Astrocyte (in vitro differentiated cells and primary cell): ENCODE measurements at regions not wholly inside any gene's neighbourhood (a gene's known extent, or its start where the extent isn't known, plus 50 kb on each side); places are given as distances from the start of the nearest gene placed in this dataset.
A peak's percentile ranks its signal among the peaks of the same experiment; 100 is the strongest.
"Not testable (repeated sequence)": the region's sequence is repeated elsewhere in the genome, so short reads cannot be mapped to it uniquely, and the experiment has no call there.

Experiments used
- DNase-seq: peaks from one replicate; pipeline ENCODE4 v3.0.0-alpha.2; 2010; ENCODE audit warnings: low read depth
- FAIRE-seq: peaks from 2 replicates; lab custom pipeline; 2011; peaks lifted over from hg19 to GRCh38; lab: Jason Lieb, UNC
- H2AFZ ChIP-seq: 2 replicates; pipeline ENCODE4 v1.6.0; 2012; ENCODE audit warnings: low read depth, low read length, inconsistent platforms
- H3K27ac ChIP-seq: 2 replicates; pipeline ENCODE4 v1.5.1; 2011; ENCODE audit warnings: low read depth, low read length, inconsistent platforms
- H3K27me3 ChIP-seq: 2 replicates; pipeline ENCODE4 v1.6.0; 2011; ENCODE audit warnings: low read length, inconsistent platforms; ENCODE audit not compliant: insufficient read depth
- H3K36me3 ChIP-seq: 2 replicates; pipeline ENCODE4 v1.5.1; 2011; ENCODE audit warnings: low read length, inconsistent platforms; ENCODE audit not compliant: insufficient read depth
- H3K4me1 ChIP-seq: 2 replicates; pipeline ENCODE4 v1.5.1; 2011; ENCODE audit warnings: low read length, inconsistent platforms; ENCODE audit not compliant: insufficient read depth
- H3K4me2 ChIP-seq: 2 replicates; pipeline ENCODE4 v1.6.0; 2012; ENCODE audit warnings: low read length, inconsistent platforms
- H3K4me3 ChIP-seq: 2 replicates; pipeline ENCODE4 v1.5.1; 2011; ENCODE audit warnings: low read depth, mild to moderate bottlenecking, low read length, inconsistent platforms; ENCODE audit not compliant: insufficient read depth
- H3K79me2 ChIP-seq: 2 replicates; pipeline ENCODE4 v1.6.0; 2012; ENCODE audit warnings: mild to moderate bottlenecking, low read length, inconsistent platforms; ENCODE audit not compliant: insufficient read depth
- H3K9ac ChIP-seq: 2 replicates; pipeline ENCODE4 v1.6.0; 2012; ENCODE audit warnings: mild to moderate bottlenecking, low read length, inconsistent platforms
- H3K9me3 ChIP-seq: 2 replicates; pipeline ENCODE4 v1.5.1; 2012; ENCODE audit warnings: low read depth, mild to moderate bottlenecking, low read length, inconsistent platforms; ENCODE audit not compliant: insufficient read depth
- H4K20me1 ChIP-seq: 2 replicates; pipeline ENCODE4 v1.6.0; 2012; ENCODE audit warnings: low read length, inconsistent platforms; ENCODE audit not compliant: insufficient read depth
- H3K27ac Mint-ChIP-seq: one replicate; pipeline ENCODE4 v1.8.0; 2021; ENCODE audit warnings: mild to moderate bottlenecking, mixed read lengths; ENCODE audit not compliant: unreplicated experiment
- H3K27me3 Mint-ChIP-seq: one replicate; pipeline ENCODE4 v1.8.0; 2021; ENCODE audit warnings: low read depth, mixed read lengths; ENCODE audit not compliant: unreplicated experiment
- H3K36me3 Mint-ChIP-seq: one replicate; pipeline ENCODE4 v1.8.0; 2021; ENCODE audit warnings: low read depth, mixed read lengths; ENCODE audit not compliant: unreplicated experiment
- H3K4me1 Mint-ChIP-seq: one replicate; pipeline ENCODE4 v1.8.0; 2021; ENCODE audit warnings: low read depth, mixed read lengths; ENCODE audit not compliant: unreplicated experiment
- H3K4me3 Mint-ChIP-seq: one replicate; pipeline ENCODE4 v1.8.0; 2021; ENCODE audit warnings: mild to moderate bottlenecking, moderate library complexity, mixed read lengths; ENCODE audit not compliant: unreplicated experiment
- H3K9me3 Mint-ChIP-seq: one replicate; pipeline ENCODE4 v1.8.0; 2021; ENCODE audit warnings: mild to moderate bottlenecking, mixed read lengths; ENCODE audit not compliant: unreplicated experiment
- EZH2 ChIP-seq: IDR thresholded peaks from 2 replicates; pipeline ENCODE4 v1.6.1; 2012; ENCODE audit warnings: mild to moderate bottlenecking, low read length, inconsistent platforms; ENCODE audit not compliant: insufficient read depth
- TF ChIP-seq, protein P1 (sequence below): IDR thresholded peaks from 2 replicates; pipeline ENCODE4 v1.5.1; 2011; ENCODE audit warnings: low read depth, mild to moderate bottlenecking, inconsistent platforms, low read length, moderate library complexity; ENCODE audit not compliant: insufficient read depth

DNA sequence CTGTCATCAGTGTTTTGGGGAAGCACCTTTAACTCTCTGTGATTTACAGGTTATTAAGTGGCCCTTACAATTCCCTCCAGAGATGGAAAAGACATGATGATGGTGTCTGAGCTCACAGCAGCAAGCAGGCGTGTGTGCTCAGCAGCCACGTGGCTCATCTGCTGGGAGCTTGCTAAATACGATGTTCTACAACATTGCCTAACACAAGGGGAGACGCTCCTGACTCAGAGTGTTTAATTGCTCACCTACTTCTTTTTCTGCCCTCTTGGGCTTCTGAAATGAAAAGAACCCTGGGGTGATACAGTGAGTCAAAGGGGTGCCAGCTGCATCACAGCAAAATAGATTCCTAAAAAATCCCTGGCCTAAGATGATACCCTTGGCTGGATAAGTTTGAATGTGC, 56.2 kb upstream of the SAMD11 start:
- H4K20me1 ChIP-seq, H3K79me2 ChIP-seq, H3K36me3 Mint-ChIP-seq, H3K9me3 ChIP-seq, H3K4me1 ChIP-seq, H3K27ac ChIP-seq, H2AFZ ChIP-seq, H3K4me3 Mint-ChIP-seq, H3K36me3 ChIP-seq, H3K9me3 Mint-ChIP-seq, H3K4me2 ChIP-seq, H3K4me1 Mint-ChIP-seq, FAIRE-seq, H3K9ac ChIP-seq, H3K4me3 ChIP-seq, DNase-seq: not testable (repeated sequence)
- H3K27me3 Mint-ChIP-seq, result peaks cover 60% of the 10 kb centered on the region
- peaks cover 14% of the 10 kb centered on the region for H3K27me3 ChIP-seq
- peak overlapping the region; percentile 41 for H3K27ac Mint-ChIP-seq

DNA sequence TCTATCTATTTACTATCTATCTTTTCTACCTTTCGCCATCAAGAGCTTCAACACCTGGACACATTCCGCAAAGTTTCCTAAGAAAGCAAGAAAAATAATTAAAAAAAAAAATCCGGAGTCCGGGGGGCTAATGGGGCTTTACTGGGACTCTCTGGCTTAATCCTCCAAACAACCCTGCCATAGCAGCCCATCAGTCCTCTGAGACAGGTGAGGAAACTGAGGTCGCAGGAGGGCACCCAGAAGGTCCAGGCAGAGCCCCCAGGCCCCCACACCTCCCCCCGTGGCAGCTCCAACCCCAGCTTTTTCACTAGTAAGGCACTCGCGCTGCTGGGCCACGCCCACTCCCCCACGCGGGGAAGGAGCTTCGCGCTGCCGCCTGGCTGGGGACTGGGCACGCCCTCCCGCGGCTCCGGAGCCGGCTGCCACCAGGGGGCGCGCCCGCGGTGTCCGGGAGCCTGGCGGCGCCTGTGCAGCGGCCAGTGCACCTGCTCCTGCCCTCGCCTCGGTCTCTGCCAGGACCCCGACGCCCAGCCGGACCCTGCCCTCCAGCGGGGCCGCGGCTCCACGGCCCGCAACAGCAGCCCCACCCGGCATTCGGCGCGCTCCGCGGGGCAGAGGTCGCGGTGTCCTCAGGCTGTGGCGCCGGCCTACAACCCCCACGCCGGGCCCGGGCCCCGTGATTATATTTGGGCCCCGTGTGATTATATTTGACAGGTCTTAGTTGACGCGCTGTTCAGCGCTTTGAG, 54.1 kb upstream of the SAMD11 start:
- peaks cover 14% of the 10 kb centered on the region for H3K27me3 ChIP-seq
- H3K4me3 ChIP-seq, result no peak overlapping the region
- H3K4me3 Mint-ChIP-seq, result no peak overlapping the region
- H3K4me1 Mint-ChIP-seq, result peaks cover 9% of the 10 kb centered on the region
- no peaks in the 10 kb centered on the region for H3K36me3 Mint-ChIP-seq
- no peaks in the 10 kb centered on the region for H3K79me2 ChIP-seq
- DNase-seq (no peak), FAIRE-seq (no peak)
- peak overlapping the region; percentile 46 for H3K4me2 ChIP-seq
- H3K36me3 ChIP-seq, result no peaks in the 10 kb centered on the region
- peaks cover 59% of the 10 kb centered on the region for H3K27me3 Mint-ChIP-seq
- H3K9ac ChIP-seq, result no peak overlapping the region
- no peak overlapping the region for H3K27ac ChIP-seq
- H4K20me1 ChIP-seq, result no peaks in the 10 kb centered on the region
- H3K9me3 Mint-ChIP-seq, result no peaks in the 10 kb centered on the region
- H2AFZ ChIP-seq, result no peak overlapping the region
- no peaks in the 10 kb centered on the region for H3K9me3 ChIP-seq
- TF ChIP-seq EZH2, result no peak
- TF ChIP-seq, protein P1, sequence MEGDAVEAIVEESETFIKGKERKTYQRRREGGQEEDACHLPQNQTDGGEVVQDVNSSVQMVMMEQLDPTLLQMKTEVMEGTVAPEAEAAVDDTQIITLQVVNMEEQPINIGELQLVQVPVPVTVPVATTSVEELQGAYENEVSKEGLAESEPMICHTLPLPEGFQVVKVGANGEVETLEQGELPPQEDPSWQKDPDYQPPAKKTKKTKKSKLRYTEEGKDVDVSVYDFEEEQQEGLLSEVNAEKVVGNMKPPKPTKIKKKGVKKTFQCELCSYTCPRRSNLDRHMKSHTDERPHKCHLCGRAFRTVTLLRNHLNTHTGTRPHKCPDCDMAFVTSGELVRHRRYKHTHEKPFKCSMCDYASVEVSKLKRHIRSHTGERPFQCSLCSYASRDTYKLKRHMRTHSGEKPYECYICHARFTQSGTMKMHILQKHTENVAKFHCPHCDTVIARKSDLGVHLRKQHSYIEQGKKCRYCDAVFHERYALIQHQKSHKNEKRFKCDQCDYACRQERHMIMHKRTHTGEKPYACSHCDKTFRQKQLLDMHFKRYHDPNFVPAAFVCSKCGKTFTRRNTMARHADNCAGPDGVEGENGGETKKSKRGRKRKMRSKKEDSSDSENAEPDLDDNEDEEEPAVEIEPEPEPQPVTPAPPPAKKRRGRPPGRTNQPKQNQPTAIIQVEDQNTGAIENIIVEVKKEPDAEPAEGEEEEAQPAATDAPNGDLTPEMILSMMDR, result peak; percentile 28
- H3K4me1 ChIP-seq, result peaks cover 3% of the 10 kb centered on the region
- no peak overlapping the region for H3K27ac Mint-ChIP-seq
